ENCODE measurements at regions not wholly inside any gene's neighbourhood (a gene's known extent, or its start where the extent isn't known, plus 50 kb on each side); places are given as distances from the start of the nearest gene placed in this dataset.
"Not testable (repeated sequence)": the region's sequence is repeated elsewhere in the genome, so short reads cannot be mapped to it uniquely, and the experiment has no call there.

DNA sequence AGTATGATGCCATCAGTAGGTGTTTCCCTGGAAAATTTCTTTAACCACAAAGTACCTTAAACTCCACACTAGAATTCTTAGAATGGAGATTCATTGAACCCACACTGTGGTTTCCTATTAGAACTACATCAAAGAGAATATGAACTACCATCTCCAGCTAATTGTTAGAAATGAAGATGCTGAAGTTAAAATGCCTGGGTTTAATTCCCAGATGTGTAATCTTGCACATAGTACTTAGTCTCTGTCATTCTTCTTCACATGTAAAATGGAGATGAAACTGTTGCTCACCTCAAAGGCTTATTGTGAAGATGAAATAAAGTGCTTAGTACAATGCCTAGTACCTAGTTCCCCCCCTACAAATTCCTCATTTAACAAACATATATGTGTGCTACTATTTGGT, 303.3 kb upstream of the CCNG1 start:
- no peak for TF ChIP-seq CTCF (conservative IDR thresholded peaks at IDR 0.05; ENCODE audit: low read length)
- DNase-seq (ENCODE audit: low read depth) = no peak
- H3K4me3 ChIP-seq (ENCODE audit: low read length) = no peak overlapping the region

- no peak overlapping the region for H3K4me3 ChIP-seq (ENCODE audit: low read length)
- TF ChIP-seq CTCF (conservative IDR thresholded peaks at IDR 0.05; ENCODE audit: low read length) = no peak
- no peak for DNase-seq (ENCODE audit: low read depth)
These were observed 301.5 kb upstream of the CCNG1 start for GRCh38 chr5:163135849-163136248.

DNA sequence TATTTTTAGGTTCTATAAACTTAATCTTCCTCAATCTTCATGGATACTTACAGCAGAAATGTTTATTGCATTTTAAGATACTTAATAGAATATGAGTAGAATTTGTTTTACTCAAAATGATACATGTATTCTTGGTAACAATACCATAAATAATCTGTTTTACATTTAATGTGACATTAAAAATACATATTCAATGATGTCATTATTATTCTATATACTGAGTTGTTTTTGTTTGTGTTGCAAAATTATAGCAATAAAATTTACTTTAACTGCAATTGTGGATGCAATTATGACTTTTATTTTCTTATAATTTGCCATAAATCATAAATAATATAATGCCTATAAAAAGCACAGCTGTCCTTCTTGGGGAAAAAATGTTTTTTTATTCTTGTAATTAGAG, 275.9 kb upstream of the CCNG1 start:
- no peak for TF ChIP-seq CTCF (conservative IDR thresholded peaks at IDR 0.05; ENCODE audit: low read length)
- no peak for DNase-seq (ENCODE audit: low read depth)
- H3K4me3 ChIP-seq (ENCODE audit: low read length) = no peak overlapping the region

DNA sequence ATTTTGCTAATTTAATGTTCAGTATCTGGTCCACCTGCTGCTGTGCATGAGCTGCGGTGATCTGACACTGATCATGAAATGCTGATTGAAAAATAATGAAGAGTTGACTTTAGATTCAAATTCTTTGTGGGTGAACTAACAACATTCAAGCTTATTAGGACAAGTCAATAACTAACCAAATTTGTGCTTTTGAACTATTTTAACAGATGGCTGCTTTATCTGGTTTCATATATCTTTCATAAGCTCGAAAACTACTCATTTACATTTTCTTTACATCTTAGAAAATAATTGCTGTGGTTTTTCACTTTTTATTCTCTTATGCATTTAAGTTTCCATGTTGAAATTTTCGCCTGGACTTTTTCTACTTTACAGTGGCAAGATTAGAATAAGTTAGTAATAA, 274.8 kb upstream of the CCNG1 start:
- no peak overlapping the region for H3K4me3 ChIP-seq (ENCODE audit: low read length)
- DNase-seq (ENCODE audit: low read depth) = no peak
- no peak for TF ChIP-seq CTCF (conservative IDR thresholded peaks at IDR 0.05; ENCODE audit: low read length)

DNA sequence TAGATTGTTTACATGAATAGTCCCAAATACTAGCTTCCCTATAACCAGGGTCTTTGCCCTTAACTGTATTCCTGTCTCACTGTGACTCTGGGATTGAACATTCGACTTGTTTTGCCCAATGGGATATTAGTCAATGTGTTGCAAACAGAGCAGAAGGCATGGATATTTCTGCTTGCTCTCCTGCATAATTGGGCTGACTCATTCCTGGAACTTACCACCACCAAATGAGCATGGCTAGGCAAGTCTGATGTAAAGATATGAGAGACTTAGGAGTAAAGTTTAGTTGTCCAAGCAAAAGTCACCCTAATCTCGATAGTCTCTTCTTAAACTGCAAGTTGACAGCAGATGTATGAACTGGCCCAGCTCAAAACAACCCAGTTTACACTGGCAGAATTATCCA, 273.5 kb upstream of the CCNG1 start:
- H3K4me3 ChIP-seq (ENCODE audit: low read length) = no peak overlapping the region
- DNase-seq (ENCODE audit: low read depth) = no peak
- TF ChIP-seq CTCF (conservative IDR thresholded peaks at IDR 0.05; ENCODE audit: low read length) = no peak

- no peak for DNase-seq (ENCODE audit: low read depth)
- no peak overlapping the region for H3K4me3 ChIP-seq (ENCODE audit: low read length)
- TF ChIP-seq CTCF (conservative IDR thresholded peaks at IDR 0.05; ENCODE audit: low read length) = no peak
These were observed 272.1 kb upstream of the CCNG1 start for GRCh38 chr5:163165277-163165676.

DNA sequence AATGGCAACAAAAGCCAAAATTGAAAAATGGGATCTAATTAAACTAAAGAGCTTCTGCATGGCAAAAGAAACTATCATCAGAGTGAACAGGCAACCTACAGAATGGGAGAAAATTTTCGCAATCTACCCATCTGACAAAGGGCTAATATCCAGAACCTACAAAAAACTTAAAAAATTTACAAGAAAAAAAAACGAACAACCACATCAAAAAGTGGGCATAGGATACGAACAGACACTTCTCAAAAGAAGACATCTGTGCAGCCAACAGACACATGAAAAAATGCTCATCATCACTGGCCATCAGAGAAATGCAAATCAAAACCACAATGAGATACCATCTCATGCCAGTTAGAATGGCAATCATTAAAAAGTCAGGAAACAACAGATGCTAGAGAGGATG, 267.2 kb upstream of the CCNG1 start:
- H3K4me3 ChIP-seq (ENCODE audit: low read length); DNase-seq (ENCODE audit: low read depth): not testable (repeated sequence)

Data from AG10803 (cell line).